HUES6 (cell line): ENCODE measurements at regions not wholly inside any gene's neighbourhood (a gene's known extent, or its start where the extent isn't known, plus 50 kb on each side); places are given as distances from the start of the nearest gene placed in this dataset.

Experiments
- H3K27ac ChIP-seq: 2 replicates; pipeline ENCODE4 v1.7.0; 2013; ENCODE audit warnings: low read depth, mild to moderate bottlenecking, low read length, inconsistent platforms
- H3K27me3 ChIP-seq: 2 replicates; pipeline ENCODE4 v1.6.1; 2013; ENCODE audit warnings: low read length; ENCODE audit not compliant: control insufficient read depth, insufficient read depth
- H3K36me3 ChIP-seq: 2 replicates; pipeline ENCODE4 v1.6.1; 2013; ENCODE audit warnings: low read length; ENCODE audit not compliant: control insufficient read depth, insufficient read depth
- H3K4me1 ChIP-seq: 2 replicates; pipeline ENCODE4 v1.6.1; 2013; ENCODE audit warnings: low read length; ENCODE audit not compliant: control insufficient read depth, insufficient read depth
- H3K4me3 ChIP-seq: 2 replicates; pipeline ENCODE4 v1.5.1; 2013; ENCODE audit warnings: low read depth, low read length
- H3K9ac ChIP-seq: one replicate; pipeline ENCODE4 v1.6.1; 2013; ENCODE audit warnings: mild to moderate bottlenecking, low read length
- H3K9me3 ChIP-seq: 2 replicates; pipeline ENCODE4 v1.6.1; 2013; ENCODE audit warnings: low read depth, low read length; ENCODE audit not compliant: control insufficient read depth, insufficient read depth

GRCh38 chr1:220380885-220381284 is 108.6 kb upstream of the RAB3GAP2 start:
- H3K4me1 ChIP-seq = peaks cover 8% of the 10 kb centered on the region; the same call in 1 of the 2 replicates
- H3K4me3 ChIP-seq = no peak overlapping the region
- H3K9me3 ChIP-seq = peaks cover 18% of the 10 kb centered on the region
- no peaks in the 10 kb centered on the region for H3K27me3 ChIP-seq
- no peak overlapping the region for H3K9ac ChIP-seq
- H3K27ac ChIP-seq = no peak overlapping the region
- no peaks in the 10 kb centered on the region for H3K36me3 ChIP-seq

GRCh38 chr1:220378571-220379302 is 106.5 kb upstream of the RAB3GAP2 start:
- no peak overlapping the region for H3K4me3 ChIP-seq
- no peaks in the 10 kb centered on the region for H3K36me3 ChIP-seq
- H3K27me3 ChIP-seq = no peaks in the 10 kb centered on the region
- no peak overlapping the region for H3K9ac ChIP-seq
- no peak overlapping the region for H3K27ac ChIP-seq
- peaks cover 13% of the 10 kb centered on the region for H3K9me3 ChIP-seq
- peaks cover 8% of the 10 kb centered on the region; the same call in 1 of the 2 replicates for H3K4me1 ChIP-seq

DNA sequence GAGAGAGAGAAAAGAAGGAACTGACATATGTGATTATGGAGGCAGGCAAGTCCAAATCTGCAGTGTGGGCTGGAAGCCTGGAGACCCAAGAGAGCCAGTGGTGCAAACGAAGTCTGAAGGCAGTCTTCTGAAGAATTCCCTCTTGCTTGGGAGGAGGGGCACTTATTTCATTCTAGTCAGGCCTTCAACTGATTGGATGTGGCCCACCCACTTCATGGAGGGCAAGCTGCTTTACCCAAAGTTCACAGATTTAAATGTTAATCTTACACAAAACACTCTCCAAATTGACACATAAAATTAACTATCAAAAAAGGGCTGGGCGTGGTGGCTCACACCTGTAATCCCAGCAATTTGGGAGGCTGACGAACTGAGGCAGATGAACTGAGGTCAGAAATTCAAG is 103.5 kb upstream of the RAB3GAP2 start:
- peaks cover 4% of the 10 kb centered on the region; the same call in 1 of the 2 replicates for H3K9me3 ChIP-seq
- no peaks in the 10 kb centered on the region for H3K27me3 ChIP-seq
- H3K36me3 ChIP-seq = no peaks in the 10 kb centered on the region
- no peak overlapping the region for H3K4me3 ChIP-seq
- no peak overlapping the region for H3K9ac ChIP-seq
- no peak overlapping the region for H3K27ac ChIP-seq
- H3K4me1 ChIP-seq = peaks cover 5% of the 10 kb centered on the region; the same call in 1 of the 2 replicates

DNA sequence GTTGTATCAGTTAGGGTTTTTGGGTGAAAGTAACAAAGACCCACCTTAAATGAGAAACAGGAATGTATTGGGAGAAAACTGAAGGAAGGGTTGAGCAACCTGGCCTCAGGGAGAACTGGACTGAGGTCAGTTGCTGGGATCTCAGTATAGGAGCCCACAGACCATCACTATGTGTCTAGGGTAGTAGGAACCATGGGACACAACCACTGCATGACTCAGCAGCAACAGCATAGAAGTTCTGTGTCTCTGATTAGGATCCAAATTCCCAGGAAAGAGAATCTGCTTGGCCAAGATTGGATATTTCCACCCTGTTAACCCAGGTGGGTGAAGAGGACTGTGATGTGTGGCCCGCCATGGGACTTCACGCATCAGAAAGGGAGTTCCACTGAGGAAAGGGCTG is 102.2 kb upstream of the RAB3GAP2 start:
- no peaks in the 10 kb centered on the region for H3K36me3 ChIP-seq
- no peak overlapping the region for H3K9ac ChIP-seq
- no peaks in the 10 kb centered on the region for H3K9me3 ChIP-seq
- H3K27me3 ChIP-seq = no peaks in the 10 kb centered on the region
- no peak overlapping the region for H3K4me3 ChIP-seq
- no peak overlapping the region for H3K27ac ChIP-seq
- H3K4me1 ChIP-seq = peaks cover 14% of the 10 kb centered on the region

DNA sequence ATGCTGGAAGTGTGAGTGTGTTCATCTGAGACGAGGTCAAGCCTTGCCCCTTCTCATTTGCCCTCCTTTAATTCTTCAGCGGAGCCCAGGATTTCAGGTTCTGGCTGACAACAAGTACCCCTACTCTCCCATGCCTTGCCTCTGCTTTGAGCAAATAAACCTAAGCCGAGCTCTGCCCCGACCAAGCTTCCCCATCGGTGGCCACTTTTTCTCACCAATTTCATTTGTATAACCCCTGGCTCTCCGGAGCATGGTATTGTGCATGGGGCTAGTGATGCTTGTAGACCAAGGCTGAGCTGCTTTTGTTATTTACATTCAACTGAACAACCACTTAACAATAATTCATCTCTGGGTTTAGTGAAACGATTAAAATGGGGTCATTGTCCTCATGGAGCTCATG is 100.2 kb upstream of the RAB3GAP2 start:
- Histone ChIP-seq H3K36me3 (no peaks in the 10 kb centered on the region), H3K9ac (no peak overlapping the region), H3K27ac (no peak overlapping the region), H3K9me3 (no peaks in the 10 kb centered on the region), H3K4me3 (no peak overlapping the region), H3K4me1 (peaks cover 23% of the 10 kb centered on the region), H3K27me3 (no peaks in the 10 kb centered on the region)

DNA sequence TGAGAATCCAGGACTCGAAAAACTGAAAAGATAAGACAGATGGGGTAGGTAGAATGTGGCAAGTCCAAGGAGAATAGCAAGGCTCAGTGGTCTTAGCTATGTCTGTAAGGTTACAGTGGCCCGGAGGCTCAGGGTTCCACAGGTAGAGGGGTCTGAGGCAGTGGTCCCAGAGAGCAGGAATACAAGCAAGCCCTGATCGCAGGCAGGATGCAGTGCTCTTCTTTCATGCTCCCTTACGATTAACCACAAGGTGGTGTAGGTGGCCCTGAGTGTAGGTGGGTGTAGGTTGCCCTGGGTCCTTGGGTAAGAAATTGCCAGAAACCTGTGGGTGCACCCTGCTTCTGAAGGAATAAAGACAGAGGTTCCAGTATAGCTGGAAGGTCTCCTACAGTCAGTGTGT is 99.1 kb upstream of the RAB3GAP2 start:
- H3K27ac ChIP-seq = no peak overlapping the region
- H3K9me3 ChIP-seq = no peaks in the 10 kb centered on the region
- no peak overlapping the region for H3K4me3 ChIP-seq
- no peaks in the 10 kb centered on the region for H3K36me3 ChIP-seq
- H3K27me3 ChIP-seq = no peaks in the 10 kb centered on the region
- no peak overlapping the region for H3K9ac ChIP-seq
- H3K4me1 ChIP-seq = peaks cover 23% of the 10 kb centered on the region

DNA sequence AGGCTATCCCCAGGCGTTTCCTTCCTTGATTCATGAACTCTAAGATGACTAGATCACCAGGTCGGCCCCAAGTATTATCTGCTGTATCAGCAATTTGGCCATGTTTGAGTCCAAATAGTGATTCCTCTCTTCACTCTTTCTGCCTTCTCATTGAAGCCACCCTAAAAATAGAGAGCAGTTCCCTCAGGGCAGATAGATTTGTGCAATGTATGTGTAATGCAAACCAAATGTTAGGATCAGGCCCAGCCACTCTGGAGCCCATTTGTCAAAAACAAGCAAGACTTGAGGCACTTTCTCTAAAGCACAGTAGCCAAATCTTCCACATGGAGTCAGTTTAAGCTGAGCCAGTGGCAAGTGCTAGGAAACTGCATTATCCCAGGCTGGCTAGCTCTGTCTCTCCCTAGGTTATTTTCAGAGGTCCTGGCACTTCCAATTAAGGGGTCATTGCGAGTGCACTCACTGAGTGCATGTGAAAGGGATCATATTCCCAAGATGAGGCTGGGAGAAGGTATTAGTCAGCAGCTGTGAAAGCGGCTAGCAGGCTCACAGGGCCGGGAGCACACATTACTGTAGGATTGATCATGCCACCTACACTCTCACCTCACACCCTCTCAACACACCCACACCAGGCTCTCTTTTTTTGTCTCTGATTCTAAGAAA is 97.9 kb upstream of the RAB3GAP2 start:
- Histone ChIP-seq H3K4me1 (peaks cover 23% of the 10 kb centered on the region), H3K27ac (no peak overlapping the region), H3K9me3 (no peaks in the 10 kb centered on the region), H3K27me3 (no peaks in the 10 kb centered on the region), H3K36me3 (no peaks in the 10 kb centered on the region), H3K4me3 (no peak overlapping the region), H3K9ac (no peak overlapping the region)

GRCh38 chr1:220369511-220369910 is 97.3 kb upstream of the RAB3GAP2 start:
- Histone ChIP-seq H3K27me3 (no peaks in the 10 kb centered on the region), H3K36me3 (no peaks in the 10 kb centered on the region), H3K9ac (no peak overlapping the region), H3K4me3 (no peak overlapping the region), H3K27ac (no peak overlapping the region), H3K4me1 (peaks cover 23% of the 10 kb centered on the region), H3K9me3 (no peaks in the 10 kb centered on the region)

DNA sequence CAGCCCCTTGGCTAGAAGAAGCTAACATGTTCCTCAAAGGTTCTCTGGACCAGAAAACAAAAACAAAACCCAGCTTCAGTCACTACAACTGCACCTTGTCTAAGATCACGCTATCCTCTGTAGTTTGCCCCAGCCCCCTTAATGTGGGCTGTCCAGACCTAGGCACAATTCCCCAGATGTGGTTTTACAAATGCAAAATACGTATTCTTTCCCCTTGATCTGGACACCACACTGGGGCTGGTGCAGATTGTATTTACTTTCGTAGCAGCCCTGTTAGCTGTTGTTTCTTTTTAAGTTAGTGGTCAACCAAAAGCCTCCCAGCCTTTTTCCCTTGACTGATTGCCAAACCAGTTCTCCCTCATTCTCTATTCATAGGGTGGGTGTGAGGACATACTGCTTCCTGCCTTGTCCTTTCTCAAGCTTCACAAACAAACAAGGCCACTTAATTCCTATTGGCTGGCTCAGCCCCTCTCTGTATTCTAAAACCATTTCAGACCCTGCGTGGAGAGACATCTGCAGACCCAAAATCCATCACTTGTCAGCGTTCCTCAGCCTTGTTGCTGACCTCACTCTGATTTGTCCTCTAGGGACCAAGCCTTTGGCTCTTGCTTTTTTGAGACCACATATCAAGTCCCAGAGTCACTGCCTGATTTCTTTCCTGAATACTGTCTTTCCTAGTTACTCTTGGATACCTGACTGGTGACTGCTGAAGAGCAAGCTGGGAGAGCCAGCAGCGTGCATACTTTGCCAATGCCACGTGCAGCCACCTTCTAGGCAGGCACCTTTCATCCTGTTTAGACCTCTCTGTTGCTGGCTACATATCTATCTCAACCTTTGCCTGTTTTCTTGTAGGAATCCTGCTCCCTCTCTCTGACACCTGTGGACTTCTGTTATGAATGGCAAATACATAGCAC is 96.4 kb upstream of the RAB3GAP2 start:
- Histone ChIP-seq H3K4me3 (no peak overlapping the region), H3K9ac (no peak overlapping the region), H3K27me3 (no peaks in the 10 kb centered on the region), H3K9me3 (no peaks in the 10 kb centered on the region), H3K4me1 (peaks cover 27% of the 10 kb centered on the region), H3K36me3 (no peaks in the 10 kb centered on the region), H3K27ac (no peak overlapping the region)

- no peaks in the 10 kb centered on the region for H3K36me3 ChIP-seq
- peaks cover 35% of the 10 kb centered on the region for H3K4me1 ChIP-seq
- H3K27me3 ChIP-seq = no peaks in the 10 kb centered on the region
- H3K4me3 ChIP-seq = no peak overlapping the region
- H3K27ac ChIP-seq = no peak overlapping the region
- no peaks in the 10 kb centered on the region for H3K9me3 ChIP-seq
- no peak overlapping the region for H3K9ac ChIP-seq
Observed at GRCh38 chr1:220367833-220368232, 95.6 kb upstream of the RAB3GAP2 start.

- no peak overlapping the region for H3K4me3 ChIP-seq
- H3K4me1 ChIP-seq = peaks cover 39% of the 10 kb centered on the region
- H3K27me3 ChIP-seq = no peaks in the 10 kb centered on the region
- H3K36me3 ChIP-seq = no peaks in the 10 kb centered on the region
- H3K9ac ChIP-seq = no peak overlapping the region
- H3K27ac ChIP-seq = no peak overlapping the region
- H3K9me3 ChIP-seq = no peaks in the 10 kb centered on the region
Observed at GRCh38 chr1:220366269-220366668, 94.0 kb upstream of the RAB3GAP2 start.
